Mesenchymal stem cell (in vitro differentiated cells and primary cell): ENCODE measurements at regions not wholly inside any gene's neighbourhood (a gene's known extent, or its start where the extent isn't known, plus 50 kb on each side); places are given as distances from the start of the nearest gene placed in this dataset.

Source experiments
- DNase-seq: peaks from one replicate; pipeline ENCODE4 v3.0.0-alpha.2; 2013
- H2AFZ ChIP-seq: one replicate; pipeline ENCODE4 v1.6.1; 2013; ENCODE audit warnings: low read depth, mild to moderate bottlenecking, control low read depth, inconsistent platforms, low read length, moderate library complexity
- H2AK5ac ChIP-seq: 2 replicates; pipeline ENCODE4 v1.6.1; 2013; ENCODE audit warnings: low read length, moderate library complexity, mild to moderate bottlenecking, inconsistent platforms; ENCODE audit not compliant: severe bottlenecking
- H2BK120ac ChIP-seq: one replicate; pipeline ENCODE4 v1.6.1; 2013; ENCODE audit warnings: low read depth, mild to moderate bottlenecking, inconsistent platforms, low read length, moderate library complexity
- H2BK12ac ChIP-seq, 2 experiments: one replicate each; pipeline ENCODE4 v1.6.1; 2013; ENCODE audit warnings: inconsistent platforms in 2 of 2, low read length in 2 of 2, mild to moderate bottlenecking in 2 of 2, moderate library complexity in 2 of 2, control low read depth in 1 of 2
- H2BK15ac ChIP-seq: one replicate; pipeline ENCODE4 v1.6.1; 2013; ENCODE audit warnings: mild to moderate bottlenecking, low read depth, inconsistent platforms; ENCODE audit not compliant: poor library complexity, severe bottlenecking
- H2BK5ac ChIP-seq: 2 replicates; pipeline ENCODE4 v1.6.1; 2013; ENCODE audit warnings: low read depth, mild to moderate bottlenecking, low read length, control low read depth, inconsistent platforms; ENCODE audit not compliant: poor library complexity, severe bottlenecking
- H3K14ac ChIP-seq, 2 experiments: one replicate each; pipeline ENCODE4 v1.6.1; 2013; ENCODE audit warnings: inconsistent platforms in 2 of 2, low read length in 2 of 2, control low read depth in 1 of 2, mild to moderate bottlenecking in 1 of 2, moderate library complexity in 1 of 2
- H3K18ac ChIP-seq, 2 experiments: one replicate each; pipeline ENCODE4 v1.6.1; 2013; ENCODE audit warnings: inconsistent platforms in 2 of 2, low read length in 2 of 2, control low read depth in 1 of 2, low read depth in 1 of 2, mild to moderate bottlenecking in 1 of 2
- H3K23ac ChIP-seq, 2 experiments: one replicate each; pipeline ENCODE4 v1.6.1; 2013; ENCODE audit warnings: inconsistent platforms in 2 of 2, low read length in 2 of 2, mild to moderate bottlenecking in 2 of 2, moderate library complexity in 2 of 2, control low read depth in 1 of 2
- H3K27ac ChIP-seq: 2 replicates; pipeline ENCODE4 v1.5.1; 2013; ENCODE audit warnings: mild to moderate bottlenecking, moderate library complexity, low read length, control low read depth, inconsistent platforms; ENCODE audit not compliant: poor library complexity, severe bottlenecking
- H3K27me3 ChIP-seq, 2 experiments: 2 replicates each; pipeline versions ENCODE4 v1.6.1 to v1.7.0; 2013; ENCODE audit warnings: low read length in 2 of 2, mild to moderate bottlenecking in 2 of 2, moderate library complexity in 2 of 2, control low read depth in 1 of 2, inconsistent platforms in 1 of 2; ENCODE audit not compliant: control insufficient read depth in 1 of 2, insufficient read depth in 1 of 2
- H3K36me3 ChIP-seq, 2 experiments: 2 replicates each; pipeline versions ENCODE4 v1.6.1 to v1.7.0; 2013; ENCODE audit warnings: low read length in 2 of 2, control low read depth in 1 of 2, inconsistent platforms in 1 of 2, low read depth in 1 of 2, mild to moderate bottlenecking in 1 of 2; ENCODE audit not compliant: insufficient read depth in 2 of 2, control insufficient read depth in 1 of 2
- H3K4ac ChIP-seq, 2 experiments: one replicate each; pipeline ENCODE4 v1.6.1; 2013; ENCODE audit warnings: inconsistent platforms in 2 of 2, low read length in 2 of 2, mild to moderate bottlenecking in 2 of 2, moderate library complexity in 2 of 2, control low read depth in 1 of 2, low read depth in 1 of 2
- H3K4me1 ChIP-seq: 2 replicates; pipeline ENCODE4 v1.6.1; 2013; ENCODE audit warnings: low read depth, low read length, control low read depth; ENCODE audit not compliant: control insufficient read depth, insufficient read depth
- H3K4me2 ChIP-seq: 2 replicates; pipeline ENCODE4 v1.6.1; 2013; ENCODE audit warnings: low read length, mild to moderate bottlenecking, inconsistent platforms; ENCODE audit not compliant: poor library complexity, severe bottlenecking
- H3K4me3 ChIP-seq, 2 experiments: 2 replicates each; pipeline versions ENCODE4 v1.5.1 to v1.7.0; 2013; ENCODE audit warnings: low read length in 2 of 2, mild to moderate bottlenecking in 2 of 2, control low read depth in 1 of 2, low read depth in 1 of 2; ENCODE audit not compliant: insufficient read depth in 1 of 2
- H3K79me1 ChIP-seq: replicated peaks from 2 replicates; pipeline ENCODE4 v1.6.1; 2013; ENCODE audit warnings: mild to moderate bottlenecking, control low read depth, low read length, inconsistent platforms; ENCODE audit not compliant: poor library complexity, severe bottlenecking
- H3K9ac ChIP-seq: 2 replicates; pipeline ENCODE4 v1.7.0; 2013; ENCODE audit warnings: mild to moderate bottlenecking, low read length, moderate library complexity
- H3K9me3 ChIP-seq: 2 replicates; pipeline ENCODE4 v1.7.0; 2013; ENCODE audit warnings: mild to moderate bottlenecking, low read length; ENCODE audit not compliant: control insufficient read depth
- H4K8ac ChIP-seq: one replicate; pipeline ENCODE4 v1.6.1; 2013; ENCODE audit warnings: inconsistent platforms, mild to moderate bottlenecking, low read length, moderate library complexity
- H4K91ac ChIP-seq: one replicate; pipeline ENCODE4 v1.6.1; 2013; ENCODE audit warnings: mild to moderate bottlenecking, low read length, inconsistent platforms
- WGBS: methylation state at CpG from one replicate; pipeline ENCODE4 v1.1.7; 2013; ENCODE audit warnings: mixed read lengths; 5-methylcytosine and 5-hydroxymethylcytosine counted together

GRCh38 chr18:56097621-56098020 lies 509.6 kb upstream of the TCF4 start:
- Histone ChIP-seq H3K4me1 (no peaks in the 10 kb centered on the region), H4K91ac (no peak overlapping the region), H3K27me3 (no peaks in the 10 kb centered on the region), H3K79me1 (no peaks in the 10 kb centered on the region), H3K23ac (no peak overlapping the region), H2BK12ac (no peak overlapping the region), H3K9me3 (no peaks in the 10 kb centered on the region), H3K4me2 (no peak overlapping the region), H3K9ac (no peak overlapping the region), H3K27ac (no peak overlapping the region), H2BK120ac (no peak overlapping the region), H3K18ac (no peak overlapping the region), H3K4ac (no peak overlapping the region), H2AK5ac (no peak overlapping the region), H2BK15ac (no peak overlapping the region), H4K8ac (no peak overlapping the region), H2BK5ac (no peak overlapping the region), H2AFZ (no peak overlapping the region), H3K4me3 (no peak overlapping the region), H3K14ac (no peak overlapping the region), H3K36me3 (no peaks in the 10 kb centered on the region)
- no CpG with 5 or more reads among the region's 5 CpGs for WGBS
- no peak for DNase-seq

GRCh38 chr18:56096861-56097260 lies 508.9 kb upstream of the TCF4 start:
- H2AK5ac ChIP-seq = no peak overlapping the region
- no peak overlapping the region for H3K9ac ChIP-seq
- H2AFZ ChIP-seq = no peak overlapping the region
- no peak overlapping the region for H4K91ac ChIP-seq
- WGBS = 87% methylated on average over 4 of the region's 4 CpGs
- H3K9me3 ChIP-seq = no peaks in the 10 kb centered on the region
- no peak overlapping the region for H3K18ac ChIP-seq
- no peak for DNase-seq
- H2BK5ac ChIP-seq = no peak overlapping the region
- H3K4me3 ChIP-seq = no peak overlapping the region
- H3K4me1 ChIP-seq = no peaks in the 10 kb centered on the region
- H3K14ac ChIP-seq = no peak overlapping the region
- no peaks in the 10 kb centered on the region for H3K27me3 ChIP-seq
- H3K27ac ChIP-seq = no peak overlapping the region
- H4K8ac ChIP-seq = no peak overlapping the region
- H3K36me3 ChIP-seq = no peaks in the 10 kb centered on the region
- no peak overlapping the region for H3K4me2 ChIP-seq
- no peaks in the 10 kb centered on the region for H3K79me1 ChIP-seq
- no peak overlapping the region for H3K23ac ChIP-seq
- no peak overlapping the region for H2BK120ac ChIP-seq
- no peak overlapping the region for H3K4ac ChIP-seq
- no peak overlapping the region for H2BK15ac ChIP-seq
- H2BK12ac ChIP-seq = no peak overlapping the region

GRCh38 chr18:56089612-56090258 lies 501.7 kb upstream of the TCF4 start:
- Histone ChIP-seq H3K4ac (no peak overlapping the region), H4K91ac (no peak overlapping the region), H3K4me1 (no peaks in the 10 kb centered on the region), H3K9ac (no peak overlapping the region), H3K27ac (no peak overlapping the region), H3K79me1 (no peaks in the 10 kb centered on the region), H2BK120ac (no peak overlapping the region), H3K27me3 (no peaks in the 10 kb centered on the region), H2AK5ac (no peak overlapping the region), H4K8ac (no peak overlapping the region), H2AFZ (no peak overlapping the region), H3K4me2 (no peak overlapping the region), H3K18ac (no peak overlapping the region), H2BK12ac (no peak overlapping the region), H3K14ac (no peak overlapping the region), H3K4me3 (no peak overlapping the region), H3K9me3 (no peaks in the 10 kb centered on the region), H2BK15ac (no peak overlapping the region), H3K36me3 (no peaks in the 10 kb centered on the region), H2BK5ac (no peak overlapping the region), H3K23ac (no peak overlapping the region)
- DNase-seq = no peak
- WGBS = 88% methylated on average over 4 of the region's 4 CpGs

- Histone ChIP-seq H3K79me1 (no peaks in the 10 kb centered on the region), H3K9ac (peak overlapping the region; percentile 54), H3K23ac (no peak overlapping the region), H3K27ac (no peak overlapping the region), H4K91ac (no peak overlapping the region), H3K4ac (no peak overlapping the region), H2BK120ac (no peak overlapping the region), H3K36me3 (no peaks in the 10 kb centered on the region), H4K8ac (no peak overlapping the region), H3K9me3 (no peaks in the 10 kb centered on the region), H3K18ac (no peak overlapping the region), H2AK5ac (no peak overlapping the region), H2BK5ac (no peak overlapping the region), H3K4me1 (no peaks in the 10 kb centered on the region), H3K14ac (peak overlapping the region in 1 of 2 experiments; percentile 14), H3K4me3 (no peak overlapping the region), H2AFZ (no peak overlapping the region), H3K4me2 (no peak overlapping the region), H3K27me3 (no peaks in the 10 kb centered on the region), H2BK12ac (no peak overlapping the region), H2BK15ac (no peak overlapping the region)
- no peak for DNase-seq
- 100% methylated on average over 7 of the region's 7 CpGs for WGBS
Measured at GRCh38 chr18:56086786-56087185, 498.8 kb upstream of the TCF4 start.
